GM23338 (cell line): ENCODE measurements at regions not wholly inside any gene's neighbourhood (a gene's known extent, or its start where the extent isn't known, plus 50 kb on each side); places are given as distances from the start of the nearest gene placed in this dataset.

Source experiments
- CTCF ChIP-seq, 2 experiments: fragments of 200-600 bp in 1 of 2; sonication (generic) in 1 of 2; conservative IDR thresholded peaks; 2 replicates each; pipeline versions ENCODE4 v1.5.1 to v1.6.1; 2016 to 2017; ENCODE audit warnings: antibody characterized with exemption in 2 of 2, low read depth in 2 of 2, mild to moderate bottlenecking in 2 of 2, moderate library complexity in 1 of 2
- EZH2 ChIP-seq: fragments of 200-600 bp; sonication (generic); IDR thresholded peaks from one replicate; pipeline ENCODE4 v1.8.0; 2017; ENCODE audit warnings: antibody characterized with exemption, mild to moderate bottlenecking, low read depth; ENCODE audit not compliant: unreplicated experiment
- EZH2phosphoT487 ChIP-seq: fragments of 200-600 bp; sonication (generic); IDR thresholded peaks from one replicate; pipeline ENCODE4 v1.8.1; 2018; ENCODE audit warnings: antibody characterized with exemption; ENCODE audit not compliant: unreplicated experiment
- POLR2AphosphoS5 ChIP-seq: IDR thresholded peaks from 2 replicates; pipeline ENCODE4 v1.6.1; 2016; ENCODE audit warnings: antibody characterized with exemption, low read depth
- ZNF462 ChIP-seq: fragments of 250-450 bp; sonication (Bioruptor Pico); IDR thresholded peaks from 2 replicates; pipeline ENCODE4 v1.5.0; 2020; ENCODE audit warnings: mild to moderate bottlenecking, moderate library complexity

GRCh38 chr2:129722306-129723019 is 257.0 kb upstream of the RAB6C start:
- TF ChIP-seq CTCF (conservative IDR thresholded peaks at IDR 0.05; ENCODE audit: low read depth in 2 of 2) (no peak), EZH2 (no peak), EZH2phosphoT487 (no peak), POLR2AphosphoS5 (no peak), ZNF462 (CRISPR knock-in tag) (no peak)
